ENCODE measurements at regions not wholly inside any gene's neighbourhood (a gene's known extent, or its start where the extent isn't known, plus 50 kb on each side); places are given as distances from the start of the nearest gene placed in this dataset.

GRCh38 chr13:75217949-75218348 lies 264.0 kb downstream of the TBC1D4 start:
- TF ChIP-seq CTCF (IDR thresholded peaks at IDR 0.05) (no peak), POLR2AphosphoS5 (IDR thresholded peaks at IDR 0.05; ENCODE audit: insufficient read depth in 1 of 2, low read depth in 1 of 2) (no peak), POLR2A (IDR thresholded peaks at IDR 0.05) (no peak)
